MM.1S (cell line): ENCODE measurements at regions not wholly inside any gene's neighbourhood (a gene's known extent, or its start where the extent isn't known, plus 50 kb on each side); places are given as distances from the start of the nearest gene placed in this dataset.

Source experiments
- DNase-seq: peaks from one replicate; pipeline ENCODE4 v3.0.0-alpha.2; 2015
- H2AFZ ChIP-seq: fragments of 300-600 bp; sonication (generic); 2 replicates; pipeline ENCODE4 v1.6.0; 2016; ENCODE audit warnings: antibody characterized with exemption, low read length
- H3F3A ChIP-seq: fragments of 300-600 bp; sonication (generic); 2 replicates; pipeline ENCODE4 v1.6.1; 2016; ENCODE audit warnings: mild to moderate bottlenecking, antibody characterized with exemption, low read length, moderate library complexity, mixed read lengths; ENCODE audit not compliant: insufficient read depth
- H3K27ac ChIP-seq: fragments of 300-600 bp; sonication (generic); 2 replicates; pipeline ENCODE4 v1.5.1; 2016; ENCODE audit warnings: mild to moderate bottlenecking, low read length
- H3K27me3 ChIP-seq: fragments of 300-600 bp; sonication (generic); replicated peaks from 2 replicates; pipeline ENCODE4 v1.6.0; 2016; ENCODE audit warnings: low read length; ENCODE audit not compliant: insufficient read depth
- H3K36me3 ChIP-seq: fragments of 300-600 bp; sonication (generic); replicated peaks from 2 replicates; pipeline ENCODE4 v1.6.1; 2016; ENCODE audit warnings: mild to moderate bottlenecking, low read length, mixed read lengths; ENCODE audit not compliant: insufficient read depth
- H3K4me1 ChIP-seq: fragments of 300-600 bp; sonication (generic); 2 replicates; pipeline ENCODE4 v1.6.1; 2016; ENCODE audit warnings: low read length, mixed read lengths
- H3K4me2 ChIP-seq: fragments of 300-600 bp; sonication (generic); 2 replicates; pipeline ENCODE4 v1.6.0; 2016; ENCODE audit warnings: low read depth, low read length
- H3K4me3 ChIP-seq: fragments of 300-600 bp; sonication (generic); 2 replicates; pipeline ENCODE4 v1.5.1; 2016; ENCODE audit warnings: low read length, mixed read lengths
- H3K79me2 ChIP-seq: fragments of 300-600 bp; sonication (generic); 2 replicates; pipeline ENCODE4 v1.6.1; 2016; ENCODE audit warnings: mixed run types, low read length, mixed read lengths
- H3K9ac ChIP-seq: fragments of 300-600 bp; sonication (generic); 2 replicates; pipeline ENCODE4 v1.6.1; 2016; ENCODE audit warnings: low read length, mixed read lengths
- H3K9me2 ChIP-seq: fragments of 300-600 bp; sonication (generic); replicated peaks from 2 replicates; pipeline ENCODE4 v1.6.1; 2016; ENCODE audit warnings: mild to moderate bottlenecking, low read length, mixed read lengths; ENCODE audit not compliant: insufficient read depth
- H3K9me3 ChIP-seq: fragments of 300-600 bp; sonication (generic); replicated peaks from 2 replicates; pipeline ENCODE4 v1.6.1; 2016; ENCODE audit warnings: mild to moderate bottlenecking, low read length, mixed read lengths; ENCODE audit not compliant: insufficient read depth
- H4K20me1 ChIP-seq: fragments of 300-600 bp; sonication (generic); 2 replicates; pipeline ENCODE4 v1.6.1; 2016; ENCODE audit warnings: mild to moderate bottlenecking, low read length, moderate library complexity, mixed read lengths; ENCODE audit not compliant: insufficient read depth
- EZH2 ChIP-seq: fragments of 300-600 bp; sonication (generic); optimal IDR thresholded peaks from 2 replicates; pipeline ENCODE3; 2017; ENCODE audit warnings: low read depth, mild to moderate bottlenecking, antibody characterized with exemption, low read length, mixed read lengths
- EZH2phosphoT487 ChIP-seq: fragments of 300-600 bp; sonication (generic); IDR thresholded peaks from 2 replicates; pipeline ENCODE4 v1.6.1; 2018; ENCODE audit warnings: antibody characterized with exemption, low read length
- TF ChIP-seq, protein P1 (sequence below): fragments of 300-600 bp; sonication (generic); IDR thresholded peaks from 2 replicates; pipeline ENCODE4 v1.5.1; 2016; ENCODE audit warnings: antibody characterized with exemption, low read length, mixed read lengths

- Histone ChIP-seq H3K4me1 (no peaks in the 10 kb centered on the region), H3K9ac (no peak overlapping the region), H2AFZ (no peak overlapping the region), H3K27me3 (no peaks in the 10 kb centered on the region), H3F3A (no peaks in the 10 kb centered on the region), H4K20me1 (no peaks in the 10 kb centered on the region), H3K4me3 (no peak overlapping the region), H3K36me3 (no peaks in the 10 kb centered on the region), H3K27ac (no peak overlapping the region), H3K79me2 (no peaks in the 10 kb centered on the region), H3K9me2 (0 out of 2 replicates have a peak, but pooled peaks cover 3% of the 10 kb centered on the region), H3K4me2 (no peak overlapping the region), H3K9me3 (no peaks in the 10 kb centered on the region)
- no peak for DNase-seq
- TF ChIP-seq, protein P1, sequence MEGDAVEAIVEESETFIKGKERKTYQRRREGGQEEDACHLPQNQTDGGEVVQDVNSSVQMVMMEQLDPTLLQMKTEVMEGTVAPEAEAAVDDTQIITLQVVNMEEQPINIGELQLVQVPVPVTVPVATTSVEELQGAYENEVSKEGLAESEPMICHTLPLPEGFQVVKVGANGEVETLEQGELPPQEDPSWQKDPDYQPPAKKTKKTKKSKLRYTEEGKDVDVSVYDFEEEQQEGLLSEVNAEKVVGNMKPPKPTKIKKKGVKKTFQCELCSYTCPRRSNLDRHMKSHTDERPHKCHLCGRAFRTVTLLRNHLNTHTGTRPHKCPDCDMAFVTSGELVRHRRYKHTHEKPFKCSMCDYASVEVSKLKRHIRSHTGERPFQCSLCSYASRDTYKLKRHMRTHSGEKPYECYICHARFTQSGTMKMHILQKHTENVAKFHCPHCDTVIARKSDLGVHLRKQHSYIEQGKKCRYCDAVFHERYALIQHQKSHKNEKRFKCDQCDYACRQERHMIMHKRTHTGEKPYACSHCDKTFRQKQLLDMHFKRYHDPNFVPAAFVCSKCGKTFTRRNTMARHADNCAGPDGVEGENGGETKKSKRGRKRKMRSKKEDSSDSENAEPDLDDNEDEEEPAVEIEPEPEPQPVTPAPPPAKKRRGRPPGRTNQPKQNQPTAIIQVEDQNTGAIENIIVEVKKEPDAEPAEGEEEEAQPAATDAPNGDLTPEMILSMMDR: no peak
- TF ChIP-seq EZH2phosphoT487 (no peak), EZH2 (no peak)
These were observed 172.4 kb upstream of the SOX5 start for GRCh38 chr12:24121911-24122310.

DNA sequence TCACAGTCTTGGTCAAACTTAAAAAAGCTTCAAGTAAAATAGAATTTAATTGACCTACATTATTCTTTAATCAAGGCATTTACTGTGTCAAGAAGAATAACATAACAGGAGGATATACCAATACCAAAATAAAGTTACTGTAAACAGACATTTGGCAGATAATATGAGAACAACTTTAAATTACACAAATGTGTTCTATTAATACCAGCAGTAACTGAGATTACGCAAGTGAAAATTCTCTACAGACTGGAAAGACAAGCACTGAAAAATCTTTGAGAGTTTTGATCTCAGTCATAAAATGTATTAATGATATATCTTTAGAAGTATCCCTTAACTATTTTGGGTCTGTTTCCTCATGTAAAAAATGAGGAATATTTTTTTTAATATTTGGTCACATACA lies 169.2 kb upstream of the SOX5 start:
- no peak overlapping the region for H2AFZ ChIP-seq
- no peak overlapping the region for H3K4me2 ChIP-seq
- no peak overlapping the region for H3K27ac ChIP-seq
- H3K9ac ChIP-seq: no peak overlapping the region
- H3K9me2 ChIP-seq: 0 out of 2 replicates have a peak, but pooled peaks cover 3% of the 10 kb centered on the region
- H3K9me3 ChIP-seq: no peaks in the 10 kb centered on the region
- H3K4me3 ChIP-seq: no peak overlapping the region
- no peaks in the 10 kb centered on the region for H3K79me2 ChIP-seq
- no peaks in the 10 kb centered on the region for H3K4me1 ChIP-seq
- H3K27me3 ChIP-seq: no peaks in the 10 kb centered on the region
- no peaks in the 10 kb centered on the region for H3F3A ChIP-seq
- no peak for TF ChIP-seq EZH2
- no peaks in the 10 kb centered on the region for H3K36me3 ChIP-seq
- H4K20me1 ChIP-seq: no peaks in the 10 kb centered on the region
- DNase-seq: no peak

DNA sequence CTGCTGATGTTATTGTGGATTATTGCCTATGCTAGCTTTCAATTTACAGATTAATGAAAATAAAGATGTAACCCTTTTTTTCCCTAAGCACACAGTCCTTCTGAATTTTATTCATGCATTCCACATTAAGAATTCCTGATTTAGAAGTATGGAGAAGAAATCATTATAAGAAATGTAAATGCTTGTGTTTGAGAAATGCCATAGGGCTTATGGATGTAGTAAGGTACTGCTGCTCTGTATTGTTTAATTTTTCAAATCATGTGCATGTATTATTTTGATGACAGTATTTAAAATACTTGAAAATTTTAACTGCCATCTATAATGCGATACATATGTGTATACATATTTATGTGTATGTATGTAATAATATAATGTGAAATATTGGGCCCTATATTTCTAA lies 167.1 kb upstream of the SOX5 start:
- no peaks in the 10 kb centered on the region for H3F3A ChIP-seq
- no peak overlapping the region for H3K9ac ChIP-seq

GRCh38 chr12:24113701-24114100 lies 164.2 kb upstream of the SOX5 start:
- Histone ChIP-seq H4K20me1 (no peaks in the 10 kb centered on the region), H2AFZ (no peak overlapping the region), H3K4me1 (peaks cover 14% of the 10 kb centered on the region), H3K4me2 (no peak overlapping the region), H3K9me3 (no peaks in the 10 kb centered on the region), H3K9me2 (0 out of 2 replicates have a peak, but pooled peaks cover 3% of the 10 kb centered on the region), H3K9ac (no peak overlapping the region), H3K27ac (no peak overlapping the region), H3F3A (peaks cover 6% of the 10 kb centered on the region; the same call in 1 of the 2 replicates), H3K36me3 (no peaks in the 10 kb centered on the region), H3K27me3 (no peaks in the 10 kb centered on the region), H3K4me3 (no peak overlapping the region), H3K79me2 (no peaks in the 10 kb centered on the region)
- no peak for TF ChIP-seq EZH2
- no peak for TF ChIP-seq EZH2phosphoT487
- TF ChIP-seq, protein P1: no peak
- DNase-seq: no peak

More for the DNA sequence above, 167.1 kb upstream of the SOX5 start:
- Histone ChIP-seq H3K27ac (no peak overlapping the region), H3K27me3 (no peaks in the 10 kb centered on the region), H3K9me3 (no peaks in the 10 kb centered on the region), H3K4me2 (no peak overlapping the region), H3K79me2 (no peaks in the 10 kb centered on the region), H3K9me2 (0 out of 2 replicates have a peak, but pooled peaks cover 3% of the 10 kb centered on the region), H3K36me3 (no peaks in the 10 kb centered on the region), H3K4me1 (no peaks in the 10 kb centered on the region), H3K4me3 (no peak overlapping the region), H4K20me1 (no peaks in the 10 kb centered on the region), H2AFZ (no peak overlapping the region)
- no peak for DNase-seq
- no peak for TF ChIP-seq EZH2phosphoT487
- no peak for TF ChIP-seq EZH2
- TF ChIP-seq, protein P1: no peak
